HL-60 (cell line): ENCODE measurements at regions not wholly inside any gene's neighbourhood (a gene's known extent, or its start where the extent isn't known, plus 50 kb on each side); places are given as distances from the start of the nearest gene placed in this dataset.

Experiments used
- CTCF ChIP-seq: IDR thresholded peaks from one replicate; pipeline ENCODE4 v1.5.1; 2011; ENCODE audit warnings: low read length, control low read depth, inconsistent platforms; ENCODE audit not compliant: insufficient read depth
- GABPA ChIP-seq: IDR thresholded peaks from 2 replicates; pipeline ENCODE4 v1.6.1; 2012; ENCODE audit warnings: low read depth
- POLR2AphosphoS5 ChIP-seq: IDR thresholded peaks from 2 replicates; pipeline ENCODE4 v1.6.1; 2012; ENCODE audit warnings: low read depth
- SPI1 ChIP-seq: IDR thresholded peaks from 2 replicates; pipeline ENCODE4 v1.6.1; 2012; ENCODE audit warnings: low read depth, mild to moderate bottlenecking, borderline replicate concordance
- TF ChIP-seq, protein P1 (sequence below): IDR thresholded peaks from 2 replicates; pipeline ENCODE4 v1.6.1; 2012; ENCODE audit warnings: low read depth; ENCODE audit not compliant: insufficient replicate concordance

DNA sequence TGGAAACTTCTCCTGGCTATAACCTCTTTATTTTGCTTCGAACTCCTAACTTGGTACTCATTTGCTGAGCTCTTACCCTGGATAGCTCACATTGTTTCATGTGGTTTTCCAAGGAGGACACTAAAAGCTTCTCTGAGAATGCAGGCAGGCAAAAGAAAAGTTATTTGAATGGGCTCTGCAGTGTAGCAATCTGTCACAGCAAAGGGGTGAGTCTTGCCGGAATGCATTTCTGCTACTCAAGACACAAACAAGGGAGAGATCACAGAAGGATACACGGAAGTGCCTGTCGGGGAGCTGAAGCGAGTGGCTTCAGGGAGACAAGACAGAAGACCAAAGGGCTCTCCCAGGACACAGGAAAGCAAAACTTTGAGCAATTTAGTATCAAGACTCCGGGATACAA lies 265.4 kb downstream of the SS18 start:
- TF ChIP-seq CTCF (no peak), POLR2AphosphoS5 (no peak), SPI1 (no peak), GABPA (no peak)
- TF ChIP-seq, protein P1, sequence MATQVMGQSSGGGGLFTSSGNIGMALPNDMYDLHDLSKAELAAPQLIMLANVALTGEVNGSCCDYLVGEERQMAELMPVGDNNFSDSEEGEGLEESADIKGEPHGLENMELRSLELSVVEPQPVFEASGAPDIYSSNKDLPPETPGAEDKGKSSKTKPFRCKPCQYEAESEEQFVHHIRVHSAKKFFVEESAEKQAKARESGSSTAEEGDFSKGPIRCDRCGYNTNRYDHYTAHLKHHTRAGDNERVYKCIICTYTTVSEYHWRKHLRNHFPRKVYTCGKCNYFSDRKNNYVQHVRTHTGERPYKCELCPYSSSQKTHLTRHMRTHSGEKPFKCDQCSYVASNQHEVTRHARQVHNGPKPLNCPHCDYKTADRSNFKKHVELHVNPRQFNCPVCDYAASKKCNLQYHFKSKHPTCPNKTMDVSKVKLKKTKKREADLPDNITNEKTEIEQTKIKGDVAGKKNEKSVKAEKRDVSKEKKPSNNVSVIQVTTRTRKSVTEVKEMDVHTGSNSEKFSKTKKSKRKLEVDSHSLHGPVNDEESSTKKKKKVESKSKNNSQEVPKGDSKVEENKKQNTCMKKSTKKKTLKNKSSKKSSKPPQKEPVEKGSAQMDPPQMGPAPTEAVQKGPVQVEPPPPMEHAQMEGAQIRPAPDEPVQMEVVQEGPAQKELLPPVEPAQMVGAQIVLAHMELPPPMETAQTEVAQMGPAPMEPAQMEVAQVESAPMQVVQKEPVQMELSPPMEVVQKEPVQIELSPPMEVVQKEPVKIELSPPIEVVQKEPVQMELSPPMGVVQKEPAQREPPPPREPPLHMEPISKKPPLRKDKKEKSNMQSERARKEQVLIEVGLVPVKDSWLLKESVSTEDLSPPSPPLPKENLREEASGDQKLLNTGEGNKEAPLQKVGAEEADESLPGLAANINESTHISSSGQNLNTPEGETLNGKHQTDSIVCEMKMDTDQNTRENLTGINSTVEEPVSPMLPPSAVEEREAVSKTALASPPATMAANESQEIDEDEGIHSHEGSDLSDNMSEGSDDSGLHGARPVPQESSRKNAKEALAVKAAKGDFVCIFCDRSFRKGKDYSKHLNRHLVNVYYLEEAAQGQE: no peak
